ENCODE measurements at regions not wholly inside any gene's neighbourhood (a gene's known extent, or its start where the extent isn't known, plus 50 kb on each side); places are given as distances from the start of the nearest gene placed in this dataset.

GRCh38 chr13:80873589-80873988 lies 532.7 kb upstream of the SPRY2 start:
- TF ChIP-seq, protein P1, sequence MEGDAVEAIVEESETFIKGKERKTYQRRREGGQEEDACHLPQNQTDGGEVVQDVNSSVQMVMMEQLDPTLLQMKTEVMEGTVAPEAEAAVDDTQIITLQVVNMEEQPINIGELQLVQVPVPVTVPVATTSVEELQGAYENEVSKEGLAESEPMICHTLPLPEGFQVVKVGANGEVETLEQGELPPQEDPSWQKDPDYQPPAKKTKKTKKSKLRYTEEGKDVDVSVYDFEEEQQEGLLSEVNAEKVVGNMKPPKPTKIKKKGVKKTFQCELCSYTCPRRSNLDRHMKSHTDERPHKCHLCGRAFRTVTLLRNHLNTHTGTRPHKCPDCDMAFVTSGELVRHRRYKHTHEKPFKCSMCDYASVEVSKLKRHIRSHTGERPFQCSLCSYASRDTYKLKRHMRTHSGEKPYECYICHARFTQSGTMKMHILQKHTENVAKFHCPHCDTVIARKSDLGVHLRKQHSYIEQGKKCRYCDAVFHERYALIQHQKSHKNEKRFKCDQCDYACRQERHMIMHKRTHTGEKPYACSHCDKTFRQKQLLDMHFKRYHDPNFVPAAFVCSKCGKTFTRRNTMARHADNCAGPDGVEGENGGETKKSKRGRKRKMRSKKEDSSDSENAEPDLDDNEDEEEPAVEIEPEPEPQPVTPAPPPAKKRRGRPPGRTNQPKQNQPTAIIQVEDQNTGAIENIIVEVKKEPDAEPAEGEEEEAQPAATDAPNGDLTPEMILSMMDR (IDR thresholded peaks at IDR 0.05; ENCODE audit: poor library complexity, severe bottlenecking) = no peak
- no peak for TF ChIP-seq POLR2AphosphoS5 (IDR thresholded peaks at IDR 0.05)
- no peak for TF ChIP-seq REST (IDR thresholded peaks at IDR 0.05; ENCODE audit: borderline replicate concordance)
- no peak for TF ChIP-seq EZH2 (IDR thresholded peaks at IDR 0.05; ENCODE audit: borderline replicate concordance, insufficient read depth, low read length, poor library complexity, severe bottlenecking)
- no peak for TF ChIP-seq EP300 (conservative IDR thresholded peaks at IDR 0.05; ENCODE audit: poor library complexity, severe bottlenecking)
- TF ChIP-seq RAD21 (conservative IDR thresholded peaks at IDR 0.05) = no peak
- TF ChIP-seq MXI1 (conservative IDR thresholded peaks at IDR 0.05; ENCODE audit: poor library complexity, severe bottlenecking) = no peak
